Kidney (tissue), 13 donors: ENCODE measurements at regions not wholly inside any gene's neighbourhood (a gene's known extent, or its start where the extent isn't known, plus 50 kb on each side); places are given as distances from the start of the nearest gene placed in this dataset.
A peak's percentile ranks its signal among the peaks of the same experiment; 100 is the strongest.

ENCODE experiments used
- DNase-seq, 5 donors: peaks; one replicate each; pipeline ENCODE4 v3.0.0-alpha.2; 2013 to 2020
- FAIRE-seq: peaks from 2 replicates; lab custom pipeline; 2012; peaks lifted over from hg19 to GRCh38; lab: Jason Lieb, UNC
- H3K27ac ChIP-seq, 2 donors: one replicate each; pipeline ENCODE4 v1.7.0; 2013; ENCODE audit warnings: low read depth in 2 of 2, low read length in 2 of 2, inconsistent platforms in 1 of 2
- H3K27me3 ChIP-seq: one replicate; pipeline ENCODE4 v1.7.1; 2013; ENCODE audit warnings: low read length, inconsistent platforms; ENCODE audit not compliant: control insufficient read depth, insufficient read depth
- H3K36me3 ChIP-seq, 3 donors: one replicate each; pipeline versions ENCODE4 v1.7.0 to v1.7.1; 2013; ENCODE audit warnings: low read length in 3 of 3, control low read depth in 1 of 3, inconsistent platforms in 1 of 3; ENCODE audit not compliant: insufficient read depth in 3 of 3, control insufficient read depth in 2 of 3
- H3K4me1 ChIP-seq, 3 donors: one replicate each; pipeline versions ENCODE4 v1.7.0 to v1.7.1; 2013; ENCODE audit warnings: low read length in 3 of 3, inconsistent platforms in 1 of 3, low read depth in 1 of 3; ENCODE audit not compliant: control insufficient read depth in 2 of 3, insufficient read depth in 2 of 3
- H3K4me3 ChIP-seq, 3 donors: one replicate each; pipeline versions ENCODE4 v1.7.0 to v1.8.1; 2013; ENCODE audit warnings: low read length in 3 of 3, control low read depth in 1 of 3, inconsistent platforms in 1 of 3
- H3K9ac ChIP-seq, 3 donors: one replicate each; pipeline versions ENCODE4 v1.7.0 to v1.7.1; 2013; ENCODE audit warnings: low read length in 3 of 3, control low read depth in 1 of 3, inconsistent platforms in 1 of 3
- H3K9me3 ChIP-seq, 3 donors: one replicate each; pipeline versions ENCODE4 v1.7.0 to v1.7.1; 2013; ENCODE audit warnings: low read length in 3 of 3, control low read depth in 1 of 3, inconsistent platforms in 1 of 3; ENCODE audit not compliant: control insufficient read depth in 2 of 3, insufficient read depth in 1 of 3
- CTCF ChIP-seq: IDR thresholded peaks from 3 replicates; pipeline ENCODE4 v1.5.1; 2012; ENCODE audit warnings: mild to moderate bottlenecking, moderate library complexity, borderline replicate concordance; ENCODE audit not compliant: insufficient read depth; ENCODE audit errors: extremely low read depth
- intact Hi-C: fragments of 100-400 bp; cut with DNase I; formaldehyde crosslinking; loops from one replicate; pipeline ENCODE4 v1.11.1; 2022
- donor health status: control.
- donor health status: control.
- donor health status: control.
- donor health status: control.
- donor health status: control.
- donor health status: DM: yes; HTN: yes; CAD: no.
- donor health status: Normal renal cell carcinoma (clear cell type).

- Histone ChIP-seq H3K4me3 (no peak overlapping the region), H3K27me3 (no peaks in the 10 kb centered on the region), H3K4me1 (peaks cover 5 to 19% (median 13%) of the 10 kb centered on the region in 3 donors), H3K9ac (no peak overlapping the region), H3K36me3 (no peaks in the 10 kb centered on the region), H3K27ac (no peak overlapping the region), H3K9me3 (no peaks in the 10 kb centered on the region)
- DNase-seq, result peak in 2 of 5 donors; percentile 39 to 83
- FAIRE-seq, result no peak
- intact Hi-C loops, result no loop called here
- no peak for TF ChIP-seq CTCF
These were observed 74.1 kb downstream of the XCL2 start for GRCh38 chr1:168469690-168470089.

GRCh38 chr1:168468822-168469221 lies 75.0 kb downstream of the XCL2 start:
- no peak overlapping the region for H3K27ac ChIP-seq
- H3K36me3 ChIP-seq, result no peaks in the 10 kb centered on the region
- no peak for FAIRE-seq
- H3K4me3 ChIP-seq, result no peak overlapping the region
- H3K4me1 ChIP-seq, result peaks cover 5 to 19% (median 13%) of the 10 kb centered on the region in 3 donors
- intact Hi-C loops, result no loop called here
- H3K9me3 ChIP-seq, result no peaks in the 10 kb centered on the region
- no peak overlapping the region for H3K9ac ChIP-seq
- TF ChIP-seq CTCF, result no peak
- DNase-seq, result no peak
- no peaks in the 10 kb centered on the region for H3K27me3 ChIP-seq

- Histone ChIP-seq H3K9ac (no peak overlapping the region), H3K4me3 (no peak overlapping the region), H3K27ac (no peak overlapping the region), H3K9me3 (no peaks in the 10 kb centered on the region), H3K36me3 (no peaks in the 10 kb centered on the region), H3K4me1 (peaks cover 5 to 19% (median 13%) of the 10 kb centered on the region in 3 donors), H3K27me3 (no peaks in the 10 kb centered on the region)
- FAIRE-seq, result no peak
- intact Hi-C loops, result no loop called here
- DNase-seq, result no peak
- no peak for TF ChIP-seq CTCF
These were observed 75.6 kb downstream of the XCL2 start for GRCh38 chr1:168468042-168468809.
